ENCODE measurements at regions not wholly inside any gene's neighbourhood (a gene's known extent, or its start where the extent isn't known, plus 50 kb on each side); places are given as distances from the start of the nearest gene placed in this dataset.

DNA sequence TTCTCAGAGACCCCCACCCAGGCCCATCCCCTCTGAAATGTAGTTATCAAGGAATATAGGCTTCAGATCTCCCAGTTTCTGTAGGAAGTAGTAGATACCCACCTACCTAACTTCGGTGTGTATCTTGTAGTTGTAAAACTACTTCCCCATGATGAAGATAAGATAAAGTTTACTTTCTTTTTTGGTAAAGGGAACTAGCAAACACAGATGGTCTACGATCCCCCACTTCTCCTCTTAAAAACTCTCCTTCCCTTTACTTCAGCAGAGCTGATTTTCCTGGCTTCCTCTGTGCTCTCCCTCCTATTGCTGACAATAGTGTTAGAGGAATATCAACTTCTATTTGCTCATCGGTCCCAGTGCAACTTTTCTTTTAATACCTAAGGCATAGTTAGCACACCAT is 395.2 kb downstream of the RPL10L start:
- ChIA-PET CTCF (no interaction called here), POLR2A (no interaction called here)
- no peak overlapping the region for H3K4me3 Mint-ChIP-seq
- H3K27me3 Mint-ChIP-seq (ENCODE audit: low read depth) = peaks cover 6% of the 10 kb centered on the region
- no peaks in the 10 kb centered on the region for H3K4me1 Mint-ChIP-seq
- no peak for ATAC-seq
- TF ChIP-seq, protein P1, sequence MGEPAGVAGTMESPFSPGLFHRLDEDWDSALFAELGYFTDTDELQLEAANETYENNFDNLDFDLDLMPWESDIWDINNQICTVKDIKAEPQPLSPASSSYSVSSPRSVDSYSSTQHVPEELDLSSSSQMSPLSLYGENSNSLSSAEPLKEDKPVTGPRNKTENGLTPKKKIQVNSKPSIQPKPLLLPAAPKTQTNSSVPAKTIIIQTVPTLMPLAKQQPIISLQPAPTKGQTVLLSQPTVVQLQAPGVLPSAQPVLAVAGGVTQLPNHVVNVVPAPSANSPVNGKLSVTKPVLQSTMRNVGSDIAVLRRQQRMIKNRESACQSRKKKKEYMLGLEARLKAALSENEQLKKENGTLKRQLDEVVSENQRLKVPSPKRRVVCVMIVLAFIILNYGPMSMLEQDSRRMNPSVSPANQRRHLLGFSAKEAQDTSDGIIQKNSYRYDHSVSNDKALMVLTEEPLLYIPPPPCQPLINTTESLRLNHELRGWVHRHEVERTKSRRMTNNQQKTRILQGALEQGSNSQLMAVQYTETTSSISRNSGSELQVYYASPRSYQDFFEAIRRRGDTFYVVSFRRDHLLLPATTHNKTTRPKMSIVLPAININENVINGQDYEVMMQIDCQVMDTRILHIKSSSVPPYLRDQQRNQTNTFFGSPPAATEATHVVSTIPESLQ (CRISPR knock-in tag; IDR thresholded peaks at IDR 0.05) = no peak
- TF ChIP-seq SOX15 (CRISPR knock-in tag; IDR thresholded peaks at IDR 0.05) (no peak), NR1H2 (CRISPR knock-in tag; IDR thresholded peaks at IDR 0.05) (no peak)
- peaks cover 15% of the 10 kb centered on the region for H3K36me3 Mint-ChIP-seq
- H3K9me3 Mint-ChIP-seq = peaks cover 39% of the 10 kb centered on the region
- DNase-seq (ENCODE audit: low spot score) = no peak
- no peak overlapping the region for H3K27ac Mint-ChIP-seq

DNA sequence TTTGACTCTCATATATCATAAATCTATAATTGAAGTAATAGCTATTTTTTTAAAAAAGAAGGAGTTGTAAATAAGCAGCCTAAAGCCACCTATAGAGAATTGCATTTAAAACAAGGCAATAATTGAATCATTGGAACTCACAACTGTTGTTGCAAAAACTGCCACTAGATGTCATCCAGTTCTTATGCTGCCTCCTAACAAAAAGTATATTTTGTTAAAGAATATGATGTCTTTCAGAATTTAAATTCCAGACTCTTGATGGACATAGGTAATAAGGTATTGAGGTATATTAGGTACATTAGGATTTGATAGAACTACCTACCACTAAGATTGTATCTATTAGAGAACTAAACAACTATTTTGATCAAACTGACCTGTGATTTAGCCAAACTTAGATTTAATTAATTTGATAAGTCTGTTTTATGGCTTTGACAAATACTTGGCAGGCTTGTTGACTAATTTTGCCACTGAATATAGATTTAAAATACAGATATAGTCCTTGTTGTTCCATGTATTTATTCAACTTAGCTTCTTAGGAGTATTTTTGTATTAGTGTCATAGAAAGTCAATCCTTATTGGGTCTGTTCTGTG is 401.4 kb downstream of the RPL10L start:
- peaks cover 4% of the 10 kb centered on the region for H3K4me1 Mint-ChIP-seq
- POLR2A ChIA-PET = interaction anchor here (0.7 kb wide), 1 partner anchor 253 kb away, joined by 3 read pairs; no protein-coding TSS in a partner anchor
- peaks cover 4% of the 10 kb centered on the region for H3K27me3 Mint-ChIP-seq (ENCODE audit: low read depth)
- CTCF ChIA-PET = no interaction called here
- H3K36me3 Mint-ChIP-seq = peaks cover 11% of the 10 kb centered on the region
- peaks cover 18% of the 10 kb centered on the region for H3K9me3 Mint-ChIP-seq
- no peak overlapping the region for H3K4me3 Mint-ChIP-seq
- ATAC-seq = no peak
- no peak for TF ChIP-seq FOXP1 (CRISPR knock-in tag; IDR thresholded peaks at IDR 0.05; ENCODE audit: borderline replicate concordance)
- no peak for TF ChIP-seq NR1H2 (CRISPR knock-in tag; IDR thresholded peaks at IDR 0.05)
- TF ChIP-seq, protein P2, sequence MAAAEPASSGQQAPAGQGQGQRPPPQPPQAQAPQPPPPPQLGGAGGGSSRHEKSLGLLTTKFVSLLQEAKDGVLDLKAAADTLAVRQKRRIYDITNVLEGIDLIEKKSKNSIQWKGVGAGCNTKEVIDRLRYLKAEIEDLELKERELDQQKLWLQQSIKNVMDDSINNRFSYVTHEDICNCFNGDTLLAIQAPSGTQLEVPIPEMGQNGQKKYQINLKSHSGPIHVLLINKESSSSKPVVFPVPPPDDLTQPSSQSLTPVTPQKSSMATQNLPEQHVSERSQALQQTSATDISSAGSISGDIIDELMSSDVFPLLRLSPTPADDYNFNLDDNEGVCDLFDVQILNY (CRISPR knock-in tag; IDR thresholded peaks at IDR 0.05) = no peak
- TF ChIP-seq, protein P3, sequence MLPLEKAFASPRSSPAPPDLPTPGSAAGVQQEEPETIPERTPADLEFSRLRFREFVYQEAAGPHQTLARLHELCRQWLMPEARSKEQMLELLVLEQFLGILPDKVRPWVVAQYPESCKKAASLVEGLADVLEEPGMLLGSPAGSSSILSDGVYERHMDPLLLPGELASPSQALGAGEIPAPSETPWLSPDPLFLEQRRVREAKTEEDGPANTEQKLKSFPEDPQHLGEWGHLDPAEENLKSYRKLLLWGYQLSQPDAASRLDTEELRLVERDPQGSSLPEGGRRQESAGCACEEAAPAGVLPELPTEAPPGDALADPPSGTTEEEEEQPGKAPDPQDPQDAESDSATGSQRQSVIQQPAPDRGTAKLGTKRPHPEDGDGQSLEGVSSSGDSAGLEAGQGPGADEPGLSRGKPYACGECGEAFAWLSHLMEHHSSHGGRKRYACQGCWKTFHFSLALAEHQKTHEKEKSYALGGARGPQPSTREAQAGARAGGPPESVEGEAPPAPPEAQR (CRISPR knock-in tag; IDR thresholded peaks at IDR 0.05) = no peak
- no peak for TF ChIP-seq NFYB (CRISPR knock-in tag; conservative IDR thresholded peaks at IDR 0.05; ENCODE audit: low read depth)
- no peak for TF ChIP-seq NFE2L1 (CRISPR knock-in tag; IDR thresholded peaks at IDR 0.05)
- no peak for TF ChIP-seq CREM (CRISPR knock-in tag; IDR thresholded peaks at IDR 0.05)
- TF ChIP-seq, protein P4, sequence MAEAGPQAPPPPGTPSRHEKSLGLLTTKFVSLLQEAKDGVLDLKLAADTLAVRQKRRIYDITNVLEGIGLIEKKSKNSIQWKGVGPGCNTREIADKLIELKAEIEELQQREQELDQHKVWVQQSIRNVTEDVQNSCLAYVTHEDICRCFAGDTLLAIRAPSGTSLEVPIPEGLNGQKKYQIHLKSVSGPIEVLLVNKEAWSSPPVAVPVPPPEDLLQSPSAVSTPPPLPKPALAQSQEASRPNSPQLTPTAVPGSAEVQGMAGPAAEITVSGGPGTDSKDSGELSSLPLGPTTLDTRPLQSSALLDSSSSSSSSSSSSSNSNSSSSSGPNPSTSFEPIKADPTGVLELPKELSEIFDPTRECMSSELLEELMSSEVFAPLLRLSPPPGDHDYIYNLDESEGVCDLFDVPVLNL (CRISPR knock-in tag; IDR thresholded peaks at IDR 0.05; ENCODE audit: borderline replicate concordance, low read depth) = no peak
- TF ChIP-seq, protein P5, sequence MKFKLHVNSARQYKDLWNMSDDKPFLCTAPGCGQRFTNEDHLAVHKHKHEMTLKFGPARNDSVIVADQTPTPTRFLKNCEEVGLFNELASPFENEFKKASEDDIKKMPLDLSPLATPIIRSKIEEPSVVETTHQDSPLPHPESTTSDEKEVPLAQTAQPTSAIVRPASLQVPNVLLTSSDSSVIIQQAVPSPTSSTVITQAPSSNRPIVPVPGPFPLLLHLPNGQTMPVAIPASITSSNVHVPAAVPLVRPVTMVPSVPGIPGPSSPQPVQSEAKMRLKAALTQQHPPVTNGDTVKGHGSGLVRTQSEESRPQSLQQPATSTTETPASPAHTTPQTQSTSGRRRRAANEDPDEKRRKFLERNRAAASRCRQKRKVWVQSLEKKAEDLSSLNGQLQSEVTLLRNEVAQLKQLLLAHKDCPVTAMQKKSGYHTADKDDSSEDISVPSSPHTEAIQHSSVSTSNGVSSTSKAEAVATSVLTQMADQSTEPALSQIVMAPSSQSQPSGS (CRISPR knock-in tag; IDR thresholded peaks at IDR 0.05; ENCODE audit: borderline replicate concordance, low read depth) = no peak
- no peak for TF ChIP-seq GABPB1 (CRISPR knock-in tag; IDR thresholded peaks at IDR 0.05)
- no peak for TF ChIP-seq TCF7 (CRISPR knock-in tag; IDR thresholded peaks at IDR 0.05; ENCODE audit: low read depth)
- no peak for DNase-seq (ENCODE audit: low spot score)
- H3K27ac Mint-ChIP-seq = no peak overlapping the region

DNA sequence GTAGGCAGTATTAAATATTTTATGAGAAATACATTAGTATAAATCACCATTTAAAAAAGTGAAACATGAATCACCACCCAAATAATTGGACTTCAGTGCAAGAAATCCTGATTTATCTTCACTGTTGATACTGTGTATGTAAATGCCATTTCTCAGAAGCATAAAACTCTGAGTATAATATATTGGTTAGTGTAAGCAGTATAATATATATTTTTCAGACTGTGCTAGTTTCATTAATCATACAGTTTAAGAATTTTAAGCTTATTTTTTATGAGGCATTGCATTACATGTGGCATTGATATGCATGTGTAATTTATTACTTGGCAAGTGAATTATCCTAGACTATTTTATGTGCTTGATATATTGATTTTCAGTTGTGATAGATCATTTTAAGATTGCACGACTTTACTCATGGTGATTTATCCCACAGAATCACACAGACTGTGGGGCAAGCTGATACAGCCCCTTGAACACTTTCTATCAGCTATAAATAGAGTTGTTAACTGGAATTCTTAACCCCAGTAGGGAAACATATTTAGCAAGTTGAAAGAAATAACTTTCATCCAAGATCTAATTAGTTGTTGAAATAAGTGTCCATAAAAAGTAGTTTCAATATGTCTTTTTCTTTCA is 403.5 kb downstream of the RPL10L start:
- Mint-ChIP-seq H3K4me1 (peaks cover 4% of the 10 kb centered on the region), H3K27ac (no peak overlapping the region), H3K27me3 (ENCODE audit: low read depth) (no peaks in the 10 kb centered on the region; the same call in 1 of the 2 replicates), H3K36me3 (peaks cover 4% of the 10 kb centered on the region; the same call in 1 of the 2 replicates), H3K9me3 (peaks cover 12% of the 10 kb centered on the region), H3K4me3 (no peak overlapping the region)
- POLR2A ChIA-PET = no interaction called here
- CTCF ChIA-PET = no interaction called here
- TF ChIP-seq GRHL2 (CRISPR knock-in tag; IDR thresholded peaks at IDR 0.05; ENCODE audit: insufficient replicate concordance, severe bottlenecking) (no peak), ZNF138 (CRISPR knock-in tag; conservative IDR thresholded peaks at IDR 0.05) (no peak), SOX15 (CRISPR knock-in tag; IDR thresholded peaks at IDR 0.05) (no peak), OVOL2 (CRISPR knock-in tag; IDR thresholded peaks at IDR 0.05; ENCODE audit: borderline replicate concordance) (no peak)
- TF ChIP-seq, protein P6, sequence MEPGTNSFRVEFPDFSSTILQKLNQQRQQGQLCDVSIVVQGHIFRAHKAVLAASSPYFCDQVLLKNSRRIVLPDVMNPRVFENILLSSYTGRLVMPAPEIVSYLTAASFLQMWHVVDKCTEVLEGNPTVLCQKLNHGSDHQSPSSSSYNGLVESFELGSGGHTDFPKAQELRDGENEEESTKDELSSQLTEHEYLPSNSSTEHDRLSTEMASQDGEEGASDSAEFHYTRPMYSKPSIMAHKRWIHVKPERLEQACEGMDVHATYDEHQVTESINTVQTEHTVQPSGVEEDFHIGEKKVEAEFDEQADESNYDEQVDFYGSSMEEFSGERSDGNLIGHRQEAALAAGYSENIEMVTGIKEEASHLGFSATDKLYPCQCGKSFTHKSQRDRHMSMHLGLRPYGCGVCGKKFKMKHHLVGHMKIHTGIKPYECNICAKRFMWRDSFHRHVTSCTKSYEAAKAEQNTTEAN (CRISPR knock-in tag; IDR thresholded peaks at IDR 0.05) = no peak
- TF ChIP-seq, protein P7, sequence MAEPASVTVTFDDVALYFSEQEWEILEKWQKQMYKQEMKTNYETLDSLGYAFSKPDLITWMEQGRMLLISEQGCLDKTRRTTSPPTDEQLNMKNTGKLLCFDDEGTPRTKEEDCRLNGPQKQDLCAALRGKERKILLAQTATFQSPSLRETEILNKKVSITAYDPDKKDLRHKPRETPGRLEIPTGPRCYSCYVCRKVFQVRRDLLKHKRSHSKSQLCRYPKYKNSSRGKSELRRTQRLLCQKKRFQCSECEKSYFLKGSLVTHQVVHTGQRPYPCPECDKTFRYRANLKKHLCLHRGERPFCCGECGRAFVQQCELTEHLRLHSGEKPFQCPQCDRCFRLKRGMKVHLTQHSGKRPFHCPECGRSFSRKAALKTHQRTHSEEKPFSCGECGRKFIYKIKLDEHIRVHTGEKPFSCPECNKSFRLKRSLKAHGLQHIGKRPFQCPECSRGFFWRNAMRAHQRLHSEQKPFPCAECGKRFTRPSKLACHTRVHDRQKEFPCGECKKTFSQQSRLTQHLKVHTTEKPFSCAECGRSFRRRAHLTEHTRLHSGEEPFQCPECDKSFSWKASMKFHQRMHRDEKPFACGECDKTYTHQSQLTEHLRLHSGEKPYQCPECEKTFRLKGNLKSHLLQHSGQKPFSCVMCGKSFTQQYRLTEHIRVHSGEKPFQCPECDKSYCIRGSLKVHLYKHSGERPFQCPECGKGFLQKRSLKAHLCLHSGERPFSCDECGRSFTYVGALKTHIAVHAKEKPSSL (CRISPR knock-in tag; conservative IDR thresholded peaks at IDR 0.05) = no peak
- ATAC-seq (no peak), DNase-seq (ENCODE audit: low spot score) (no peak)
